Stimulated activated CD8-positive, alpha-beta memory T cell treated with anti-CD3 and anti-CD28 coated beads, Interleukin-15, amount 100 ng/mL, for 48 hours (primary cell): ENCODE measurements at regions not wholly inside any gene's neighbourhood (a gene's known extent, or its start where the extent isn't known, plus 50 kb on each side); places are given as distances from the start of the nearest gene placed in this dataset.

ENCODE experiments used
- DNase-seq, 2 donors: peaks; one replicate each; pipeline ENCODE4 v3.0.0-alpha.2; 2020; ENCODE audit warnings: low read depth in 2 of 2

DNA sequence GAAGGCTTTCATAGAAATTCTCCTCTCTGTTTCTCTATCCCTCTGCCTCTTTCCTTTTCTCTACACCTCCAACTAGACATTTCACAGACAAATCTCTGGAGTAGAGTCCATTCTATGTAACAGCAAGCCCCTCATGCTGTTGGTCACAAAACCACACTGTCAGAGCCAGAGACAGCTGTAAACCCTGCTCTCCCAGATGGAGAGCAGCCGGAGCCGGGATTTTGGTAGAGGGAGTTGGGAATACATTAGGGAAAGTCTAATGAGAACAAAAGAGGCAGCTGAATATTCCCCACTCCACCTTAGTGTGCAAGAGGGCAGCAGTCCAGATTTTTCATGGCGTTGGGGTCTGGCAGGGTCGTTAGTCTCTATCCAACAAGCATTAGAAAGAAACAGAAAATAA lies 68.3 kb upstream of the EDN1 start:
- DNase-seq, result no peak

DNA sequence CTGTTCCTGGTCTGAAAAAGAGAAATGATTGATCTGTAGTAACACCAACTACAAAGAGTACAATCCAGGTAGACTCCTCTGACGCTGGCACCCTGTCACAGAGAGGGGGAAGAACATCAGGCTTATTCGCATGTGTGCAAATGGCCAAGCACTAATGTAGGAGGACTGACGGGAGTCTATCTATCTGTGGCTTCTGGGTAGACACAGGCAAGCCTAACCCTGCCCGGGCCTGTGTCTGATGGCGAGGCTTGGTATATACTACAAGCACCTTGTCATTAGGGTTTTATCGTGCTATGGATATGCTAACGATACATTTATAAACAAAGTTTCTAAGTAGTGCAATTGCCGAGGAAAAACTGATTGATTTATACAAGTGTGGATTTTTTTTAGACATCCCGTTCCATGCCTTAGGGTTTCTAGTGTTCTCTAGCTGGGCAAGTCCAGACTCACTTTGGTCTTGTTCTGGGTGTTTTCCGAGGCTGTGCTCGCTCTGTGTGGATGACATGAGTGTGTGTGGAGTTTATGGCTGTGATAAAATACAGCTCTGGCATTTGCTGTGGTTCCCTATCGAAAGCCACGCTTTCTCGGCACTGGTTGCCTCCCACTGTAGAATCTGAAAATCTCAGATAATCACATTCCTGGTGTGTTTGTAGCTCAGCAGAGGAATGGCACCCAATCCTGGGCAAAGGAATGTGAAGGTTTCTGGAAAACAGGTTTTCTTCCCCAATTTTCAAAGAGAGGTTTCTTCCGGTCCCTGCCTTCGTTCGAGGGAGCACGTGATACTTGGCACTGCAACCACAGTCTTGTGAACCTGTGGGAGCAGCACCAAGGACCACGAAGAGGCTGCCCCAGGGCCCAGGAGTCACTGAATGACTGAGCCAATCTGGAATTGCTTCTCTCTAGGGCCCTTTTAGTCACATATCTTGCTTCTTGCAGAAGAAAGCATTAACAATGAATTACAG lies 67.5 kb upstream of the EDN1 start:
- DNase-seq, result no peak

DNA sequence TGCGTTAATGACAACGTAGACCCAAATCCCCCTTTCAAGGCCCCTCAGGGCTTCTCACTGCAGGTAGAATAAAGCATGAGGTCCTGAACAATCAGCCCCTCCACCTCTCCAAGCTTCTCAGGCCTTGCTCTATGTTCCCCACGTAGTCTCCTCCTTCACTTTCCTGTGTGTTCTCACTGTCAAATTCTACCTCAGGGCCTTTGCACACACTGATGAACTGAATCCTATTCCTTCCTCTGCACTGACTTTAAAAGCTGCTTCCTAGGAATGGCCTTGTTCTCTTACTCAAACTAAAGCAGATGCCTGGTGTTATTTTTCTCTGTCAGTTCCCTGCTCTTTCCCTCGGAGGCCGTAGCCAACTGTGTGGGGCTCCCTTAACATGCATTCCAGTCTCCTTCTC lies 66.8 kb upstream of the EDN1 start:
- DNase-seq, result no peak

DNA sequence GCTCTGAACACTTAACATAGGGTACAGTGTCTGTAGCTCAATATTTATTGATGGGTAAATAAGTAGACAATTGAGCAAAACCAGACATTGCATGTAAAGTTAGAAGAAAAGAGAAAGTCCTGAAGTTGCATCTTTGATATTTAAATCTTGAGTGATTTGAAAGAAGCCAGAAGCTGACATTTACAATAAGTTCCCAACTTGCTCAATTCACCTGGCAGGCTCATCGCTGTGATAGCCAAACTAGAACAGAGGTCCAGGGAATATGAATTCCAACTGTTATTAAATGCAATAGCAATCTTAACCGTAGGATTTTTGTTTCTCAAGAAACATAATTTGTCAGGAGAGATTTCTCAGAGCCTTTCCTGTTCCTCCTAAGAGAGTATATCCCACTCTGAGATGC lies 65.9 kb upstream of the EDN1 start:
- no peak for DNase-seq

DNA sequence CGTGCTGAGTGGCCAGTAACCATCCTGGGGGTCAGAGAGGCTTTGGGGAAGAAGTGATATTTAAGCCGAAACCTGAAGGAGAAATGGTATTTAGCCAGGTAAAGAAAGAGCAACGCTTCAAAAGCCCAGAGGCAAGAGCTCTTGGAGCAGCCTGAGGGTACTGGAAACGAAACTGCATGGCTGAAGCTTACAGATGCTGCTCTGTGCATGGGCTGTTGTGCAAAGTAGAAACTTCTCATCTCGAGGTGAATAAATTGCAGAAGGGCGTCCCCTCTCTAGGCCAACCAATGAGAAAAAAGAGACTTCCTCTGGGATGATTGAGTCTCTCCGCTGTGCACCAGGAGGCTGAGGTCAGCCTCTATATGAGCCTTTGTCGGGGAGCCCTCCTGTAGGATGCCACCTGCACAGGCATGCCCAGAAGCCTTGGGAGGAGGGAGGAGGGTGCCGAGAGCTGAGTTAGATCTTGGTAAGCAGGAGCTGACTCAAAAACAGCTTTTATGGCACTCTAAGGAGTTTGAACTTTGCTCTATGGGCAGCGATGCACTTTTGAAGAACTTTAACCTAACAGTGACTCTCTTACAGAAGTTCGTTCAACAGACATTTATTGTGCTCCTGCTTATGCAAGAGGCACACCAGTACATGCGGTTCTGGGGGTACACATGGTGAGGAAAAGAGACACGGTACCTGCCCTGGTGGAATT lies 61.6 kb upstream of the EDN1 start:
- no peak for DNase-seq

DNA sequence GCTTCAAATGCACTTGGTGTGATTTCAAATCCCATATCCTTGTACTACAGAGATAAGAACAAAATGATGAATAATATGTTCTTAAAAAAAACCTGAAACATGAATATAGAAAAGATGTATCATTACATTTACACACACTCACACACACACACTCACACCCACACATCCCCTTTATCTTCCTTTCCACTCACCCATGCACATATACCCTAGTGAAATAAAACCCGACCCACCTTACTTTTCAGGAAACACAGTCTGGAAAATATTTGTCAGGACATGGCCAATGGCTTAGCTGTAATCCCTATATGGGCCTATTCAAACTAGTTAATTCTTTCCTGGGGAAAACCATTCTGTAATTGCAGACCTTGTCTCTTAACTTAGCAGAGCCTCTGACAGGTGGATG lies 60.8 kb upstream of the EDN1 start:
- DNase-seq, result no peak

DNA sequence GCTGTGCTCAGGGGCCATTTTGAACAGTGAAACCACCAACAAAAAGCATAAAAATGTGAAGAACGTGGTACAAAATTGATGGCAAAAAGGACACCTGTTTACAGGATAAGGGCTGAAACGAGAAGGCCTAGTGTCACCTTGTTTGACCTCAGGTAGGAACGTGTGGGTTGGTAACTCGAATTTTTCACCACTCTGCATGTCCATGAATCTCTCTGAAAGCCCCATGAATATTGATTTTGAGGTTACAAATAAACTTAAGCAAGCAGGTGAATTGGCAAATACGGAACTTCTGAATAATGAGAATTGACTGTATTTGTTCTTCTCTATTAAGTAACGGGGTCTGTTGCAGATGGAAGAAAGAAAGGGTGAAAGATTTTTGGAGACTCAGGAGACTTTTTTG lies 59.6 kb upstream of the EDN1 start:
- DNase-seq, result no peak

DNA sequence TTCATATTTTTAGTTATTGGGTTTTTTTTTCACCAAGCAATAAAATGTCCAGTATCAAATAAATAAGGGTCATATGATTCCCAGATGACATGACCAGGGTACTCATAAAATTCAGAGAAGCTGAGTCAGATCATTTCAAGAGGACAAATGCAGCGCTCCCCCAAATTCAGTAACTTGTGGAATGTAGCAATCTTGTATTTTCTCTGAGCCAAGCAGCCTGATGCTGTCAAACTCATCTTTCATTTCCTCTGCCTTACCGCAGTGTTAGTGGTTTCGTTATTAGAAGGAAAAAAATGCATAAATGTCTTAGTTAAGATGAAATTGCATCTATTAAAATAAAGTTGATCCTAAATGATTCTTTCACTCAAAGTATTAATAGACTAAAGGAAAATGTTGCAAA lies 57.8 kb upstream of the EDN1 start:
- DNase-seq, result no peak

DNA sequence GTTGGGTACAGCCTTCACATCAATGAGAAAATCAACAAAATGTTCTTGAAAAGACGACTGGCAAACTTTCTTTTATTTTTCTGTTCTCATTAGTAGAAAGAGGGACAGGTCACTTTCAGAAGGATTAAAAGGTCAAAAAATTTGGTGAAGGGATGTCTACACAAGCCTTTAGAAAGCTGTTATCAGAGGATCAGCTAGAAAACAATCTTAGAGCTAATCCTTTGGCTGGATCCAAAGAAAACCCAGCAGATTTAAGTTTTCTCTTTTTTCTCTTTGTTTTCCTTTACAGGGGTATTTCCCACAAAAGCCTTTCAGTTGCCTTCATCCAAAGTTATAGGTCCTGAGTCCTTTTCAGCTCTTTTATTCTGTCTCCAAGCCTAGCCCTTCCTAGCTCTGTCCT lies 57.3 kb upstream of the EDN1 start:
- DNase-seq, result no peak

DNA sequence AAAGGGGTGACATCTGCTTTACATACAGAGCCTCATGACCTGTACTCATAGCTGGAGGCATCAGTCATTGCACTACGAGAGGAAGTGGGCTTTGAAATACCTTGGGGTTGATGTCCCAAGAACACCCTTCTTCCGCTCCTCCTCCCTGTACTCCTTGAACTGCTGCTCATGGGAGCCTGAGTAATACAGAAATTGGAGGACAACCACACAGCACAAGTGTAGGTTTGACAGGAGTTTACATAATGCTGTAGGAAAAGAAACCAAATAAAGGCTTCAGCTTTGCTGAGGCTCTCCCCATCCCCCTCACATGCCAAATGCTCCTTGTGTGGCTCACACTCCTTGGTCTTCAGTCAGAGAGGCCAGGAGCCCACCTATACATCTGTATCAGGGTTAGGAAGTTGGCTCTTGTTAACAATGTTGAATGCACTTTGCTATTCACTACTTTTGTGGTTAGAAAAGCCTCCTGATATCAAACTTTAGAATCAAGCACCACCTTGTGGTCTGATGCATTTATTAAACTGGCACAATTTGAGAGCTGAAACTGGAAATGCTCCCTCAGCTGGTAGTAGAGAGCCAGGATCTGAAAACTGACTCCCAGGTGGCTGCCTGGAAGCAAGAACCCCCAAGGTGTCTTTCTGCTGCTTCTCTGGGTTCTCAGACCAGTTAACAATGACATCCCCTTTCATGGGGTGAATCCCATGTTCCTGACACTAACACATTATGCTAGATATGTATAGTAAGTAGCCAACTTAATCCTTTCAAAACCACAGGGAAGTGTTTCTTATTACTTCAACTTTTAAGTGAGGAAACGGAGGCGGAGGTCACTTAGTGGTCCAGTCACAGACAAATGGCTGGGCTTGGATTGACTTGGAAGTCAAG lies 56.2 kb upstream of the EDN1 start:
- DNase-seq, result peak; percentile 26 to 28

DNA sequence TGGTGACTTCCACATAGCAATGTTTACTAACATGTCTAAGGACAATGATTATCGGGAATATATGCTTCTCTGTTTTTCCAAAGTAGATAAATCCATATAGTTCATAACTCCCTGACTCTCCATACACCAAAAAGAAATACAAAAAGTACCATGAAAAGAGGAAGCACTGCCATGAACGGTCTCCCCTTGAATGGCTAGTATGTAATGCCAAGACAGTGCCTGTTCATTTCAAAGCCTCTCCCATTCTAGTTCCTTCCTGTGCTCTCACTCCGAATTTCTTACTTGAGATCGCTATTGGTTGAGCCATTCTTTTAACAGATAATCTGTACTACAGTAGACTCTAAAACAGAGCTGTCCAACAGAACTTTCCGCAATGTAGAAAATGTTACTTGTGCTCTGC lies 54.8 kb upstream of the EDN1 start:
- no peak for DNase-seq

DNA sequence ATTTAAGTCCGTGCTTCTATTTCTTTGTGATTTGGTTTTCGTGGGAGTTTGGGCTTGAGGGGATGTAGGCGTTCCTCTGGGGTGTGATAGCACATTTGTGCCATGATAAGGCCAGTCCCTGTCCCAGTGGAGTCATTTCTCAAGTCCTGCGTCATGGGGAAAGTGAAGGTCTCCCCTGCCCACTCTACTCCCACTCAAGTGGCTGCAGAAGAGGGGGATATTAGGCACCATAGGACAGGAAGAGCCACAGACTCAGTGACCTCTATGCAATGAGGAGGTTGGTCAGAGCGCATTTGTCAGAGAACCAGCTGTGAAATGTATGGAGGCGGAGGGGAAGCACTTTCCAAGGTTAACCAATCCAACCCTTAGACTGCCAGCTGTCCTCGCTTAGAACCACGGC lies 51.9 kb upstream of the EDN1 start:
- peak; percentile 22 to 33 for DNase-seq
